22Rv1 (cell line): ENCODE measurements at regions not wholly inside any gene's neighbourhood (a gene's known extent, or its start where the extent isn't known, plus 50 kb on each side); places are given as distances from the start of the nearest gene placed in this dataset.

Source experiments
- CTCF ChIP-seq: fragments of 450-650 bp; IDR thresholded peaks from 2 replicates; pipeline ENCODE4 v1.5.1; 2017; ENCODE audit warnings: mild to moderate bottlenecking
- ZFX ChIP-seq: fragments of 450-650 bp; IDR thresholded peaks from 2 replicates; pipeline ENCODE4 v1.6.1; 2017; ENCODE audit warnings: antibody characterized with exemption, borderline replicate concordance

- TF ChIP-seq CTCF = no peak
- no peak for TF ChIP-seq ZFX
These were observed 529.2 kb upstream of the ATP2B1 start for GRCh38 chr12:90237841-90238240.
